K562 (cell line): ENCODE measurements at regions not wholly inside any gene's neighbourhood (a gene's known extent, or its start where the extent isn't known, plus 50 kb on each side); places are given as distances from the start of the nearest gene placed in this dataset.

Source experiments
- ATAC-seq: fragments of 200-7000 bp; cut with Tn5 transposase; 3 replicates; pipeline ENCODE4 v1.9.1; 2020; ENCODE audit warnings: moderate library complexity
- BruUV-seq: library from RNA; stranded (reverse); fragments of 400-500 nt; replicated peaks from 2 replicates; lab custom pipeline; 2021; lab: Mats Ljungman, UMichigan
- CTCF ChIA-PET: fragments of 300-600 bp; formaldehyde crosslinking; extraction: SDS; loops from one replicate; lab custom pipeline; 2021; ENCODE audit warnings: low intra/inter-chr PET ratio; lab: Yijun Ruan, JAX
- POLR2A ChIA-PET: fragments of 300-600, 350-650 bp; sonication (Branson Sonifier 250); formaldehyde crosslinking; extraction: SDS; loops from one replicate; lab custom pipeline; 2021; ENCODE audit warnings: antibody characterized with exemption, inconsistent platforms; lab: Yijun Ruan, JAX
- DNase-seq, 4 experiments: peaks; one replicate each; pipeline versions ENCODE4 v3.0.0 to v3.0.0-alpha.2; 2011 to 2018; ENCODE audit warnings: low spot score in 3 of 4, mixed read lengths in 3 of 4; ENCODE audit errors: extremely low read depth in 1 of 4
- FAIRE-seq: peaks from 2 replicates; lab custom pipeline; 2011; peaks lifted over from hg19 to GRCh38; lab: Jason Lieb, UNC
- H2AFZ ChIP-seq: 2 replicates; pipeline ENCODE4 v1.6.0; 2011; ENCODE audit warnings: low read depth, low read length, control low read depth, inconsistent platforms
- H3K27ac ChIP-seq: fragments of 200-600 bp; 3 replicates; pipeline ENCODE4 v1.8.0; 2011; ENCODE audit warnings: low read depth, mild to moderate bottlenecking, control low read depth, inconsistent platforms, low read length, moderate library complexity, mixed read lengths; ENCODE audit errors: extremely low read depth
- H3K27me3 ChIP-seq, 2 experiments: fragments of 300-600 bp in 1 of 2; 2 replicates in 1 of 2; 3 replicates in 1 of 2; pipeline versions ENCODE4 v1.6.0 to v1.8.0; 2011; ENCODE audit warnings: inconsistent platforms in 2 of 2, low read length in 2 of 2, mild to moderate bottlenecking in 1 of 2, mixed read lengths in 1 of 2, moderate library complexity in 1 of 2; ENCODE audit not compliant: control insufficient read depth in 2 of 2, insufficient read depth in 2 of 2
- H3K36me3 ChIP-seq: fragments of 300-600 bp; 3 replicates; pipeline ENCODE4 v1.8.0; 2011; ENCODE audit warnings: mild to moderate bottlenecking, low read length, inconsistent platforms; ENCODE audit not compliant: control insufficient read depth, insufficient read depth
- H3K4me1 ChIP-seq, 2 experiments: fragments of 200-600 bp in 1 of 2; replicated peaks in 1 of 2; 2 replicates in 1 of 2; 3 replicates in 1 of 2; pipeline versions ENCODE4 v1.5.1 to v1.8.0; 2011; ENCODE audit warnings: inconsistent platforms in 2 of 2, low read length in 2 of 2, mild to moderate bottlenecking in 1 of 2, mixed read lengths in 1 of 2, moderate library complexity in 1 of 2; ENCODE audit not compliant: control insufficient read depth in 2 of 2, insufficient read depth in 2 of 2
- H3K4me2 ChIP-seq: 2 replicates; pipeline ENCODE4 v1.6.1; 2011; ENCODE audit warnings: low read length, control low read depth, inconsistent platforms, mixed read lengths; ENCODE audit not compliant: insufficient read depth
- H3K4me3 ChIP-seq: fragments of 200-600 bp; sonication (generic), shearing (Covaris generic); 2 replicates; pipeline ENCODE4 v1.5.1; 2016; ENCODE audit warnings: control low read depth, inconsistent platforms
- H3K79me2 ChIP-seq: fragments of 200-600 bp; 3 replicates; pipeline ENCODE4 v1.8.0; 2011; ENCODE audit warnings: low read length, inconsistent platforms; ENCODE audit not compliant: control insufficient read depth, insufficient read depth
- H3K9ac ChIP-seq, 2 experiments: 2 replicates each; pipeline versions ENCODE4 v1.6.0 to v1.6.1; 2011; ENCODE audit warnings: low read depth in 2 of 2, low read length in 2 of 2, control low read depth in 1 of 2, inconsistent platforms in 1 of 2, mild to moderate bottlenecking in 1 of 2, mixed read lengths in 1 of 2; ENCODE audit not compliant: insufficient read depth in 1 of 2
- H3K9me1 ChIP-seq: one replicate; pipeline ENCODE4 v1.6.0; 2011; ENCODE audit warnings: inconsistent platforms, mild to moderate bottlenecking, low read length, moderate library complexity; ENCODE audit not compliant: control insufficient read depth, insufficient read depth
- H3K9me3 ChIP-seq: replicated peaks from 2 replicates; pipeline ENCODE4 v1.5.1; 2011; ENCODE audit warnings: low read depth, low read length, inconsistent platforms; ENCODE audit not compliant: control insufficient read depth, insufficient read depth
- H4K20me1 ChIP-seq: replicated peaks from 2 replicates; pipeline ENCODE4 v1.6.1; 2011; ENCODE audit warnings: low read length, inconsistent platforms, mixed read lengths; ENCODE audit not compliant: control insufficient read depth, insufficient read depth
- ARHGAP35 ChIP-seq: fragments of 450-650 bp; IDR thresholded peaks from 2 replicates; pipeline ENCODE4 v1.6.1; 2018; ENCODE audit not compliant: partially characterized antibody
- FOXK1 ChIP-seq: sonication (generic); formaldehyde crosslinking; IDR thresholded peaks from 2 replicates; pipeline ENCODE4 v1.8.0; 2022; ENCODE audit warnings: missing genetic modification reagents, mild to moderate bottlenecking, borderline replicate concordance
- NR2F6 ChIP-seq: fragments of 450-650 bp; formaldehyde crosslinking; IDR thresholded peaks from 2 replicates; pipeline ENCODE4 v1.4.0; 2020; ENCODE audit warnings: mild to moderate bottlenecking
- SRSF7 ChIP-seq: fragments of 200-400 bp; formaldehyde crosslinking; optimal IDR thresholded peaks from 2 replicates; pipeline ENCODE3; 2017; ENCODE audit warnings: mild to moderate bottlenecking, low read depth, low read length
- STAG1 ChIP-seq: sonication (generic); formaldehyde crosslinking; IDR thresholded peaks from 2 replicates; pipeline ENCODE4 v1.5.0; 2020; ENCODE audit warnings: missing genetic modification reagents, borderline replicate concordance
- USF1 ChIP-seq: sonication (generic); formaldehyde crosslinking; IDR thresholded peaks from 2 replicates; pipeline ENCODE4 v1.9.0; 2022; ENCODE audit warnings: mild to moderate bottlenecking, missing genetic modification reagents
- WGBS: fragments of 100-300 bp; shearing (Covaris generic); methylation state at CpG from one replicate; pipeline ENCODE4 v1.1.6; 2016; ENCODE audit warnings: low coverage, mixed read lengths; ENCODE audit not compliant: insufficient coverage; ENCODE audit errors: missing lambda C conversion rate; 5-methylcytosine and 5-hydroxymethylcytosine counted together
- in situ Hi-C: fragments of 300-500 bp; cut with MboI; formaldehyde crosslinking; loops from 4 replicates; pipeline ENCODE4 v1.15.0; 2018; ENCODE audit warnings: inconsistent platforms, mixed read lengths
- intact Hi-C: fragments of 100-400 bp; cut with micrococcal nuclease; formaldehyde crosslinking; loops from 2 replicates; pipeline ENCODE4 v1.14.2; 2022
- TF ChIP-seq, protein P1 (sequence below): fragments of 450-650 bp; conservative IDR thresholded peaks from 2 replicates; pipeline ENCODE4 v1.6.1; 2016; ENCODE audit warnings: missing genetic modification characterization, low read depth, mild to moderate bottlenecking, missing compliant biosample characterization, moderate library complexity

- WGBS, result 0% methylated on average over 1 of the region's 1 CpG
- Histone ChIP-seq H3K4me3 (no peak overlapping the region), H3K4me2 (no peak overlapping the region), H3K27me3 (no peaks in the 10 kb centered on the region), H3K4me1 (no peaks in the 10 kb centered on the region), H4K20me1 (no peaks in the 10 kb centered on the region), H3K9me1 (no peaks in the 10 kb centered on the region), H3K27ac (no peak overlapping the region), H3K79me2 (no peaks in the 10 kb centered on the region), H3K9ac (no peak overlapping the region), H2AFZ (no peak overlapping the region), H3K9me3 (no peaks in the 10 kb centered on the region), H3K36me3 (no peaks in the 10 kb centered on the region)
- no peak for ATAC-seq
- DNase-seq, result no peak
- in situ Hi-C loops (no loop called here), intact Hi-C loops (no loop called here)
- no TSS peak for BruUV-seq
- FAIRE-seq, result no peak
- TF ChIP-seq NR2F6 (CRISPR knock-in tag), result no peak
- TF ChIP-seq, protein P1, sequence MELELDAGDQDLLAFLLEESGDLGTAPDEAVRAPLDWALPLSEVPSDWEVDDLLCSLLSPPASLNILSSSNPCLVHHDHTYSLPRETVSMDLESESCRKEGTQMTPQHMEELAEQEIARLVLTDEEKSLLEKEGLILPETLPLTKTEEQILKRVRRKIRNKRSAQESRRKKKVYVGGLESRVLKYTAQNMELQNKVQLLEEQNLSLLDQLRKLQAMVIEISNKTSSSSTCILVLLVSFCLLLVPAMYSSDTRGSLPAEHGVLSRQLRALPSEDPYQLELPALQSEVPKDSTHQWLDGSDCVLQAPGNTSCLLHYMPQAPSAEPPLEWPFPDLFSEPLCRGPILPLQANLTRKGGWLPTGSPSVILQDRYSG (tag), result no peak
- TF ChIP-seq ARHGAP35, result no peak
- no peak for TF ChIP-seq FOXK1 (CRISPR knock-in tag)
- TF ChIP-seq STAG1, result no peak
- ChIA-PET POLR2A (no interaction called here), CTCF (no interaction called here)
Observed at GRCh38 chr3:106963442-106963841, 413.8 kb upstream of the CCDC54 start.

DNA sequence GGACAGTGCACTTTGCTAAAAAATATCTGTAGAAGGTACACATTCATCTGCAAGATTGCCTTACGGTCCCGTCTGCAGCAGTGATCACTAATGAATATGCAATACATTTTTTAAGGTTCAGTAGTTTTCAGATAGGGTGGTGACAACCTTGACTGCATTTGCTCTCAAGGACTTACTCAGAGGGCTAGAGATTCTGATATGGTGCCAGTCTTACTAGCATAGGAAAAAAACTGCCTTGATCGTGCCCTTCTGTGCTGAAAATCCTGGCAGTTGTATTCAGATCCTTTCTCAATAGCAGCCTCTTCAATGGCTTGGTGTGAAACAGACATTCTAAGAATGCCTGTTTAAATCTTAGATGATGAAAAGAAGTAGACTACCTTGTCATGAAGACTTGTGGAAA, 411.9 kb upstream of the CCDC54 start:
- in situ Hi-C loops, result no loop called here
- Histone ChIP-seq H2AFZ (no peak overlapping the region), H3K27me3 (no peaks in the 10 kb centered on the region), H4K20me1 (no peaks in the 10 kb centered on the region), H3K4me3 (no peak overlapping the region), H3K9ac (no peak overlapping the region), H3K27ac (no peak overlapping the region), H3K36me3 (no peaks in the 10 kb centered on the region), H3K79me2 (no peaks in the 10 kb centered on the region), H3K4me1 (no peaks in the 10 kb centered on the region), H3K4me2 (no peak overlapping the region), H3K9me1 (no peaks in the 10 kb centered on the region), H3K9me3 (no peaks in the 10 kb centered on the region)
- BruUV-seq, result no TSS peak
- ChIA-PET CTCF (no interaction called here), POLR2A (no interaction called here)
- WGBS, result 0% methylated on average over 2 of the region's 3 CpGs
- DNase-seq (no peak), ATAC-seq (no peak), FAIRE-seq (no peak)
- TF ChIP-seq FOXK1 (CRISPR knock-in tag) (no peak), SRSF7 (no peak), USF1 (CRISPR knock-in tag) (no peak)
- intact Hi-C loops, result no loop called here
